ENCODE measurements at regions not wholly inside any gene's neighbourhood (a gene's known extent, or its start where the extent isn't known, plus 50 kb on each side); places are given as distances from the start of the nearest gene placed in this dataset.

DNA sequence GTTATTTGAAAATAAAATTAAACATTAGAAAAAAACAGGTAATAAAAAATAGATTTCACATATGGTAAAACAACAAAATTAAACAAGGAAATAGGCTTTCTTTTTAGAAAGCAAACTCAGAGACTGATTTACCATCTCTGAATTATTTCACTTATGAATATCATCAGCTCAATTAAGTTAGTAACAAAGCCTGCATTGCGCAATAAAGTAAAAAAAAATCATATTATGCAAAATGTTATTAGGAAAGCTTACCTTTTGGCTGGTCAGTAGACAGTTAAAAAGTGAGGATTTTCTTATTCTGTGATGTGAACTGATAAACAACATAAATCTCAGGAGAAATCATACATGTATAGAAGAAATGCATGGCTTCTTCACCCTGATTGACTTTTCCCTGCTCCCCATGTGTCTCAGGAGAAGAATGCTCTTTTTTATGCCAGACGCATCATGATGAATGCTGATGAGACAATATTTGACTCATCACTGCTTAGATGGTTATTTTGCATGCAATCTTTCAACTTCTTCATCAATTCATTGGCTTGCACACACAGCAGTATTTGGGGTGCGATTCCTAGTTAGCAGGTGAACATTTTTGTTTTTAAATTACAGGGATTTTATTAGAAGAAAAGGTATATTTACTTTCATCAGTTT is 124.5 kb upstream of the USP15 start (continued):
- TF ChIP-seq, protein P1, sequence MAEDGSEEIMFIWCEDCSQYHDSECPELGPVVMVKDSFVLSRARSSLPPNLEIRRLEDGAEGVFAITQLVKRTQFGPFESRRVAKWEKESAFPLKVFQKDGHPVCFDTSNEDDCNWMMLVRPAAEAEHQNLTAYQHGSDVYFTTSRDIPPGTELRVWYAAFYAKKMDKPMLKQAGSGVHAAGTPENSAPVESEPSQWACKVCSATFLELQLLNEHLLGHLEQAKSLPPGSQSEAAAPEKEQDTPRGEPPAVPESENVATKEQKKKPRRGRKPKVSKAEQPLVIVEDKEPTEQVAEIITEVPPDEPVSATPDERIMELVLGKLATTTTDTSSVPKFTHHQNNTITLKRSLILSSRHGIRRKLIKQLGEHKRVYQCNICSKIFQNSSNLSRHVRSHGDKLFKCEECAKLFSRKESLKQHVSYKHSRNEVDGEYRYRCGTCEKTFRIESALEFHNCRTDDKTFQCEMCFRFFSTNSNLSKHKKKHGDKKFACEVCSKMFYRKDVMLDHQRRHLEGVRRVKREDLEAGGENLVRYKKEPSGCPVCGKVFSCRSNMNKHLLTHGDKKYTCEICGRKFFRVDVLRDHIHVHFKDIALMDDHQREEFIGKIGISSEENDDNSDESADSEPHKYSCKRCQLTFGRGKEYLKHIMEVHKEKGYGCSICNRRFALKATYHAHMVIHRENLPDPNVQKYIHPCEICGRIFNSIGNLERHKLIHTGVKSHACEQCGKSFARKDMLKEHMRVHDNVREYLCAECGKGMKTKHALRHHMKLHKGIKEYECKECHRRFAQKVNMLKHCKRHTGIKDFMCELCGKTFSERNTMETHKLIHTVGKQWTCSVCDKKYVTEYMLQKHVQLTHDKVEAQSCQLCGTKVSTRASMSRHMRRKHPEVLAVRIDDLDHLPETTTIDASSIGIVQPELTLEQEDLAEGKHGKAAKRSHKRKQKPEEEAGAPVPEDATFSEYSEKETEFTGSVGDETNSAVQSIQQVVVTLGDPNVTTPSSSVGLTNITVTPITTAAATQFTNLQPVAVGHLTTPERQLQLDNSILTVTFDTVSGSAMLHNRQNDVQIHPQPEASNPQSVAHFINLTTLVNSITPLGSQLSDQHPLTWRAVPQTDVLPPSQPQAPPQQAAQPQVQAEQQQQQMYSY (CRISPR knock-in tag; IDR thresholded peaks at IDR 0.05), result no peak
- no peak for TF ChIP-seq GABPB1 (CRISPR knock-in tag; IDR thresholded peaks at IDR 0.05)
- no peak for TF ChIP-seq E2F5 (CRISPR knock-in tag; IDR thresholded peaks at IDR 0.05)
- TF ChIP-seq, protein P2, sequence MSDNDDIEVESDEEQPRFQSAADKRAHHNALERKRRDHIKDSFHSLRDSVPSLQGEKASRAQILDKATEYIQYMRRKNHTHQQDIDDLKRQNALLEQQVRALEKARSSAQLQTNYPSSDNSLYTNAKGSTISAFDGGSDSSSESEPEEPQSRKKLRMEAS (CRISPR knock-in tag; IDR thresholded peaks at IDR 0.05), result no peak
- TF ChIP-seq, protein P3, sequence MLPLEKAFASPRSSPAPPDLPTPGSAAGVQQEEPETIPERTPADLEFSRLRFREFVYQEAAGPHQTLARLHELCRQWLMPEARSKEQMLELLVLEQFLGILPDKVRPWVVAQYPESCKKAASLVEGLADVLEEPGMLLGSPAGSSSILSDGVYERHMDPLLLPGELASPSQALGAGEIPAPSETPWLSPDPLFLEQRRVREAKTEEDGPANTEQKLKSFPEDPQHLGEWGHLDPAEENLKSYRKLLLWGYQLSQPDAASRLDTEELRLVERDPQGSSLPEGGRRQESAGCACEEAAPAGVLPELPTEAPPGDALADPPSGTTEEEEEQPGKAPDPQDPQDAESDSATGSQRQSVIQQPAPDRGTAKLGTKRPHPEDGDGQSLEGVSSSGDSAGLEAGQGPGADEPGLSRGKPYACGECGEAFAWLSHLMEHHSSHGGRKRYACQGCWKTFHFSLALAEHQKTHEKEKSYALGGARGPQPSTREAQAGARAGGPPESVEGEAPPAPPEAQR (CRISPR knock-in tag; IDR thresholded peaks at IDR 0.05), result no peak
- TF ChIP-seq, protein P4, sequence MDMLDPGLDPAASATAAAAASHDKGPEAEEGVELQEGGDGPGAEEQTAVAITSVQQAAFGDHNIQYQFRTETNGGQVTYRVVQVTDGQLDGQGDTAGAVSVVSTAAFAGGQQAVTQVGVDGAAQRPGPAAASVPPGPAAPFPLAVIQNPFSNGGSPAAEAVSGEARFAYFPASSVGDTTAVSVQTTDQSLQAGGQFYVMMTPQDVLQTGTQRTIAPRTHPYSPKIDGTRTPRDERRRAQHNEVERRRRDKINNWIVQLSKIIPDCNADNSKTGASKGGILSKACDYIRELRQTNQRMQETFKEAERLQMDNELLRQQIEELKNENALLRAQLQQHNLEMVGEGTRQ (CRISPR knock-in tag; IDR thresholded peaks at IDR 0.05), result no peak
- TF ChIP-seq, protein P5, sequence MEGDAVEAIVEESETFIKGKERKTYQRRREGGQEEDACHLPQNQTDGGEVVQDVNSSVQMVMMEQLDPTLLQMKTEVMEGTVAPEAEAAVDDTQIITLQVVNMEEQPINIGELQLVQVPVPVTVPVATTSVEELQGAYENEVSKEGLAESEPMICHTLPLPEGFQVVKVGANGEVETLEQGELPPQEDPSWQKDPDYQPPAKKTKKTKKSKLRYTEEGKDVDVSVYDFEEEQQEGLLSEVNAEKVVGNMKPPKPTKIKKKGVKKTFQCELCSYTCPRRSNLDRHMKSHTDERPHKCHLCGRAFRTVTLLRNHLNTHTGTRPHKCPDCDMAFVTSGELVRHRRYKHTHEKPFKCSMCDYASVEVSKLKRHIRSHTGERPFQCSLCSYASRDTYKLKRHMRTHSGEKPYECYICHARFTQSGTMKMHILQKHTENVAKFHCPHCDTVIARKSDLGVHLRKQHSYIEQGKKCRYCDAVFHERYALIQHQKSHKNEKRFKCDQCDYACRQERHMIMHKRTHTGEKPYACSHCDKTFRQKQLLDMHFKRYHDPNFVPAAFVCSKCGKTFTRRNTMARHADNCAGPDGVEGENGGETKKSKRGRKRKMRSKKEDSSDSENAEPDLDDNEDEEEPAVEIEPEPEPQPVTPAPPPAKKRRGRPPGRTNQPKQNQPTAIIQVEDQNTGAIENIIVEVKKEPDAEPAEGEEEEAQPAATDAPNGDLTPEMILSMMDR (IDR thresholded peaks at IDR 0.05), result no peak
- TF ChIP-seq, protein P6, sequence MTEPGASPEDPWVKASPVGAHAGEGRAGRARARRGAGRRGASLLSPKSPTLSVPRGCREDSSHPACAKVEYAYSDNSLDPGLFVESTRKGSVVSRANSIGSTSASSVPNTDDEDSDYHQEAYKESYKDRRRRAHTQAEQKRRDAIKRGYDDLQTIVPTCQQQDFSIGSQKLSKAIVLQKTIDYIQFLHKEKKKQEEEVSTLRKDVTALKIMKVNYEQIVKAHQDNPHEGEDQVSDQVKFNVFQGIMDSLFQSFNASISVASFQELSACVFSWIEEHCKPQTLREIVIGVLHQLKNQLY (CRISPR knock-in tag; IDR thresholded peaks at IDR 0.05), result no peak
- no peak for TF ChIP-seq ZNF425 (CRISPR knock-in tag; conservative IDR thresholded peaks at IDR 0.05)
- no peak for TF ChIP-seq ZNF423 (CRISPR knock-in tag; IDR thresholded peaks at IDR 0.05)
- no peak for TF ChIP-seq CDX4 (CRISPR knock-in tag; IDR thresholded peaks at IDR 0.05; ENCODE audit: borderline replicate concordance)

DNA sequence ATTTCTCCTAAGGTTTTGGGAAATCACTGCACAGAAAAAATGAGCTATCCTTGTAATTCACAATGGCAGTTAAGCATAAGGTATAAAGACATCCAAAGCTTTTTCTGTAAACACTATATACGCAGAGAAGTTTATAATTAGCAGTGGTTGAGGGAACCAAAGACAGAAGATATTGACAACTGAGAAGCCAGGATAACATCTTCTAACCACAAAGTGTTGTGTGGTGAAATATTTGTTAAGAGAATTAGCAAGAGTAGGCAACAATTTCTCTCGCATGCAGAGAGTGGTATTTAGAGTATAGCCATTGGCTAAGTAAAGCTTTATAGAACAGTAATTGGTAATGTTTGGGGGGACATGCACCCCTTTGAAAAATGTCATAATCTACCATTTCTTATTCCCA is 123.7 kb upstream of the USP15 start:
- H3K4me3 Mint-ChIP-seq, result no peak overlapping the region
- H3K27me3 Mint-ChIP-seq (ENCODE audit: low read depth), result no peaks in the 10 kb centered on the region
- no peak overlapping the region for H3K27ac Mint-ChIP-seq
- ATAC-seq, result no peak
- H3K9me3 Mint-ChIP-seq, result no peaks in the 10 kb centered on the region
- H3K36me3 Mint-ChIP-seq, result no peaks in the 10 kb centered on the region
- no peaks in the 10 kb centered on the region for H3K4me1 Mint-ChIP-seq
- POLR2A ChIA-PET, result no interaction called here
- CTCF ChIA-PET, result interaction anchor here (1.0 kb wide), 1 partner anchor 74 kb away, joined by 3 read pairs; no protein-coding TSS in a partner anchor
- no peak for DNase-seq (ENCODE audit: low spot score)
- TF ChIP-seq ESRRA (CRISPR knock-in tag; IDR thresholded peaks at IDR 0.05; ENCODE audit: borderline replicate concordance) (no peak), SOX15 (CRISPR knock-in tag; IDR thresholded peaks at IDR 0.05) (no peak), ATF3 (CRISPR knock-in tag; conservative IDR thresholded peaks at IDR 0.05) (no peak), ETV6 (CRISPR knock-in tag; IDR thresholded peaks at IDR 0.05) (no peak), AFF4 (CRISPR knock-in tag; IDR thresholded peaks at IDR 0.05; ENCODE audit: borderline replicate concordance) (no peak), FOXP1 (CRISPR knock-in tag; IDR thresholded peaks at IDR 0.05; ENCODE audit: borderline replicate concordance) (no peak), RORB (CRISPR knock-in tag; IDR thresholded peaks at IDR 0.05) (no peak)
